ENCODE measurements at regions not wholly inside any gene's neighbourhood (a gene's known extent, or its start where the extent isn't known, plus 50 kb on each side); places are given as distances from the start of the nearest gene placed in this dataset.

DNA sequence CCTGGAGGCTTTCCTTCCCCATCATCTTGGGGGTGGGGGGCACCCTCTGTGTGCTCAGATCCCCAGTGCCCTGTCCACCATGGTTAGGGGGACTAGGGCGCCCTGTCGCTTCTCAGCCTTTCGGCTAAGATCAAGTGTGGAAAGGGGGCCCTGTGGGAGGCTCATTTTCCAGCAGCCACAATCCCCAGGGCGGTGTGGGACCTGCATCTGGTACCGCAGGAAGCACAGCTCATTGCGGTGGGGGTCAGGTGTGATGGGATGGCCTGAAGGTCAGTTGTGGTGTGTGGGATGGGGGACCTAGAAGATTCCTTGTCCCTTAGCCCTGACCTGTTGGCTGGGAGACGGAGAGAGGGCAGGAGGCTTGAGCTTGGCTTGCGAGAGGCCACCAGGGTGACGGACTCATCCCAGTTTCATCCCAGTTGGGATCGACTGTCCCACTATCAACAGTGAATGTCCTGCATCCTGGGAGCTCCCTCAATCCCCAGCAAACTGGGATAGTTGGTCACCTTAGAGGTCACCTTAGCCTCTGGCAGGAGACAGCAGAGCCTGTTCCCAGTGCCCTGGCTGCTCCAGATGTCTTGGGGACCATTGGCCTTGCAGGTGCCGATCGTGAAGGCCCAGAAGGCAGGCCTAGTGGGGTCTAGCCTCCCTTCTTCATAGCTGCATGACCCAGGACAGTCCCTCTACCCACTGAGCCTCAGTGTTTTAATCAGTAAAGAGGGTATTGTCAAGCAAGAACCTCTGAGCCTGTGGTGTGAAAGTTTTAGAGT lies 64.5 kb upstream of the PMEPA1 start:
- Histone ChIP-seq H4K8ac (replicated peaks; ENCODE audit: insufficient read length, low read depth, low read length) (no peak overlapping the region), H3K14ac (ENCODE audit: insufficient read depth, low read length) (no peak overlapping the region; the same call in 1 of the 2 replicates), H2BK120ac (ENCODE audit: low read depth, low read length, poor library complexity, severe bottlenecking) (no peak overlapping the region), H2BK5ac (ENCODE audit: insufficient read length, low read length) (no peak overlapping the region), H3K27me3 (ENCODE audit: insufficient read depth, low read length) (no peaks in the 10 kb centered on the region), H3K79me2 (ENCODE audit: insufficient read depth, low read length) (no peaks in the 10 kb centered on the region), H3K4me2 (ENCODE audit: insufficient read depth, insufficient read length, low read length) (no peak overlapping the region), H2AK5ac (ENCODE audit: insufficient read length, low read length) (no peak overlapping the region), H3K79me1 (ENCODE audit: insufficient read depth, low read depth, low read length, poor library complexity, severe bottlenecking) (no peaks in the 10 kb centered on the region), H2AFZ (ENCODE audit: low read length) (no peak overlapping the region), H3K23me2 (ENCODE audit: insufficient read length, low read depth, low read length, poor library complexity, severe bottlenecking) (no peaks in the 10 kb centered on the region), H2BK20ac (ENCODE audit: low read depth, low read length, poor library complexity, severe bottlenecking) (no peak overlapping the region), H3K9ac (ENCODE audit: extremely low read depth, insufficient read length, low read length) (no peak overlapping the region), H2BK15ac (ENCODE audit: low read depth, low read length) (no peak overlapping the region), H3K4me1 (ENCODE audit: insufficient read depth, low read length) (no peaks in the 10 kb centered on the region; the same call in 1 of the 2 replicates), H3K18ac (ENCODE audit: insufficient read length, low read depth, low read length) (no peak overlapping the region), H3K9me3 (ENCODE audit: control insufficient read depth, low read depth, low read length) (no peaks in the 10 kb centered on the region), H4K5ac (ENCODE audit: insufficient read length, low read depth, low read length) (no peak overlapping the region), H4K20me1 (ENCODE audit: control insufficient read depth, insufficient read depth, insufficient read length) (no peaks in the 10 kb centered on the region), H3K27ac (ENCODE audit: insufficient read length, low read depth, low read length) (no peak overlapping the region), H3K23ac (ENCODE audit: insufficient read length, low read depth, low read length) (no peak overlapping the region), H3K56ac (ENCODE audit: insufficient read length, low read depth, low read length) (no peak overlapping the region), H4K91ac (ENCODE audit: insufficient read length, low read depth, low read length) (no peak overlapping the region), H3T11ph (ENCODE audit: low read length) (no peak overlapping the region), H2BK12ac (ENCODE audit: insufficient read length, low read depth, low read length) (no peak overlapping the region), H3K4ac (ENCODE audit: low read depth, low read length) (no peak overlapping the region)
- no CpG with 5 or more reads among the region's 12 CpGs for WGBS (ENCODE audit: extremely low coverage, insufficient read length, low lambda C conversion rate)
- no peak for DNase-seq
- Mint-ChIP-seq H3K27ac (no peak overlapping the region), H3K9me3 (no peaks in the 10 kb centered on the region), H3K4me1 (peaks cover 29 to 37% of the 10 kb centered on the region in 2 experiments), H3K36me3 (ENCODE audit: insufficient read depth in 1 of 3, low read depth in 3 of 3) (no peaks in the 10 kb centered on the region; a peak in 1 of 7 replicates), H3K27me3 (ENCODE audit: low read depth) (no peaks in the 10 kb centered on the region; the same call in none of the 2 replicates), H3K4me3 (no peak overlapping the region)
- TF ChIP-seq, protein P1, sequence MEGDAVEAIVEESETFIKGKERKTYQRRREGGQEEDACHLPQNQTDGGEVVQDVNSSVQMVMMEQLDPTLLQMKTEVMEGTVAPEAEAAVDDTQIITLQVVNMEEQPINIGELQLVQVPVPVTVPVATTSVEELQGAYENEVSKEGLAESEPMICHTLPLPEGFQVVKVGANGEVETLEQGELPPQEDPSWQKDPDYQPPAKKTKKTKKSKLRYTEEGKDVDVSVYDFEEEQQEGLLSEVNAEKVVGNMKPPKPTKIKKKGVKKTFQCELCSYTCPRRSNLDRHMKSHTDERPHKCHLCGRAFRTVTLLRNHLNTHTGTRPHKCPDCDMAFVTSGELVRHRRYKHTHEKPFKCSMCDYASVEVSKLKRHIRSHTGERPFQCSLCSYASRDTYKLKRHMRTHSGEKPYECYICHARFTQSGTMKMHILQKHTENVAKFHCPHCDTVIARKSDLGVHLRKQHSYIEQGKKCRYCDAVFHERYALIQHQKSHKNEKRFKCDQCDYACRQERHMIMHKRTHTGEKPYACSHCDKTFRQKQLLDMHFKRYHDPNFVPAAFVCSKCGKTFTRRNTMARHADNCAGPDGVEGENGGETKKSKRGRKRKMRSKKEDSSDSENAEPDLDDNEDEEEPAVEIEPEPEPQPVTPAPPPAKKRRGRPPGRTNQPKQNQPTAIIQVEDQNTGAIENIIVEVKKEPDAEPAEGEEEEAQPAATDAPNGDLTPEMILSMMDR (conservative IDR thresholded peaks at IDR 0.05): no peak
